ENCODE measurements at regions not wholly inside any gene's neighbourhood (a gene's known extent, or its start where the extent isn't known, plus 50 kb on each side); places are given as distances from the start of the nearest gene placed in this dataset.

DNA sequence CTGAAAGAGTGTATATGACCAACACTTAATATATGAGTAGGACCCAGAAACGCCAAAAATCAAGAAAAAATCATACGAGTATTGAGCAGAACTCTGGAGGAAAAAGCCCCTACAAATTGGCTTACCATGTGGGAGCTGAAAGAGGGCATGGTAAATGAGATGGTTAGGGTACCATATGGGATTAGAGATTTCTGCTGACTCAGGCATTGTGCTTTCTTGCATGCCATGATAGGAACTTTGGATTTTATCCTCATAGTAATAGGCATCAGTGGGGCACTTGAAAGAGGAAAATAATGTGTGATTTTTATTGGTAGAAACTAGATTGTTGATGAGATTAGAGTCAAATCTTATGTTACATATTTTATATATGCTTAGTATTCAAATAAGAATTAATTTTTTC, 271.1 kb downstream of the CBLN2 start:
- Mint-ChIP-seq H3K27me3 (ENCODE audit: insufficient read depth) (no peaks in the 10 kb centered on the region), H3K4me1 (ENCODE audit: low read depth) (no peaks in the 10 kb centered on the region), H3K36me3 (ENCODE audit: low read depth) (0 out of 2 replicates have a peak, but pooled peaks cover 6% of the 10 kb centered on the region), H3K27ac (no peak overlapping the region), H3K4me3 (no peak overlapping the region), H3K9me3 (peaks cover 51% of the 10 kb centered on the region)
- TF ChIP-seq, protein P1, sequence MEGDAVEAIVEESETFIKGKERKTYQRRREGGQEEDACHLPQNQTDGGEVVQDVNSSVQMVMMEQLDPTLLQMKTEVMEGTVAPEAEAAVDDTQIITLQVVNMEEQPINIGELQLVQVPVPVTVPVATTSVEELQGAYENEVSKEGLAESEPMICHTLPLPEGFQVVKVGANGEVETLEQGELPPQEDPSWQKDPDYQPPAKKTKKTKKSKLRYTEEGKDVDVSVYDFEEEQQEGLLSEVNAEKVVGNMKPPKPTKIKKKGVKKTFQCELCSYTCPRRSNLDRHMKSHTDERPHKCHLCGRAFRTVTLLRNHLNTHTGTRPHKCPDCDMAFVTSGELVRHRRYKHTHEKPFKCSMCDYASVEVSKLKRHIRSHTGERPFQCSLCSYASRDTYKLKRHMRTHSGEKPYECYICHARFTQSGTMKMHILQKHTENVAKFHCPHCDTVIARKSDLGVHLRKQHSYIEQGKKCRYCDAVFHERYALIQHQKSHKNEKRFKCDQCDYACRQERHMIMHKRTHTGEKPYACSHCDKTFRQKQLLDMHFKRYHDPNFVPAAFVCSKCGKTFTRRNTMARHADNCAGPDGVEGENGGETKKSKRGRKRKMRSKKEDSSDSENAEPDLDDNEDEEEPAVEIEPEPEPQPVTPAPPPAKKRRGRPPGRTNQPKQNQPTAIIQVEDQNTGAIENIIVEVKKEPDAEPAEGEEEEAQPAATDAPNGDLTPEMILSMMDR (IDR thresholded peaks at IDR 0.05): no peak
- no peak for DNase-seq

DNA sequence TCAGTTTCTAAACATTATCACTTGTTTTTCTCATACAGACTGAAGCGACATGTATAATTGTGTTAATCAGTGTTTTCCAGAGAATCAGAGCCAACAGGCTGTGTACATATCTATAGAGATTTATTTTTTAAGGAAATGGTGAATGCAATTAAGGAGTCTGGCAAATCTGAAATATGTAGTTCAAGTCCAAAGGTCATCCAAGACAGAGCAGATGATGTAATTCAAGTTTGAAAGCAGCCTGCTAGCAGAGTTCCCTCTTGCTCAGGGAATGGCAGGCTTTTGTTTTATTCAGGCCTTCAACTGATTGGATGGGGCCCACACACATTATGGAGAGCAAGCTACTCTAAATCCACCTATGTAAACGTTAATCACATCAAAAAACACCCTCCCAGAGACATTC, 282.6 kb downstream of the CBLN2 start:
- TF ChIP-seq, protein P1 (IDR thresholded peaks at IDR 0.05): no peak
- Mint-ChIP-seq H3K9me3 (peaks cover 36% of the 10 kb centered on the region), H3K4me3 (no peak overlapping the region), H3K27me3 (ENCODE audit: insufficient read depth) (no peaks in the 10 kb centered on the region), H3K4me1 (ENCODE audit: low read depth) (no peaks in the 10 kb centered on the region), H3K36me3 (ENCODE audit: low read depth) (no peaks in the 10 kb centered on the region), H3K27ac (no peak overlapping the region)
- DNase-seq: no peak

DNA sequence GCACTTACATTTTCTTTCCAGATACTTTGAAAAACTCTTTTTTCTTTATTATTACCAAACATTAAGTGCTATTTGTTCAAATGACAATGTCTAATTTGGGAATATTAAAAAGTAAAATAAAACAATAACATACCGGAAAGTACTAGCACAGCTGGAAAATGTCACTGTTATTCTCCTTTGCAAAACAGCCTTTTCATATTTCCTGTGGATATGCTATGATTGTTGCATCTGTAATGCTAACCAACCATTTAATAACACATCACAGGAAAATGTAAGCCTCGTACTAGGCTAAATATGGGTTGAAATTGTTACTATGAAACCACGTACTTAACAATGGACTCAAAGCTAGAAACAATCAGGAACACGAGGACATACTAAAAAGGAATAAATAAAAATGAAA, 298.1 kb downstream of the CBLN2 start:
- H3K27me3 Mint-ChIP-seq (ENCODE audit: insufficient read depth): no peaks in the 10 kb centered on the region; the same call in 1 of the 2 replicates
- H3K36me3 Mint-ChIP-seq (ENCODE audit: low read depth): peaks cover 4% of the 10 kb centered on the region; the same call in 1 of the 2 replicates
- DNase-seq: no peak
- TF ChIP-seq, protein P1 (IDR thresholded peaks at IDR 0.05): no peak
- H3K4me3 Mint-ChIP-seq: no peak overlapping the region
- H3K9me3 Mint-ChIP-seq: peaks cover 34% of the 10 kb centered on the region
- H3K4me1 Mint-ChIP-seq (ENCODE audit: low read depth): no peaks in the 10 kb centered on the region
- no peak overlapping the region for H3K27ac Mint-ChIP-seq

DNA sequence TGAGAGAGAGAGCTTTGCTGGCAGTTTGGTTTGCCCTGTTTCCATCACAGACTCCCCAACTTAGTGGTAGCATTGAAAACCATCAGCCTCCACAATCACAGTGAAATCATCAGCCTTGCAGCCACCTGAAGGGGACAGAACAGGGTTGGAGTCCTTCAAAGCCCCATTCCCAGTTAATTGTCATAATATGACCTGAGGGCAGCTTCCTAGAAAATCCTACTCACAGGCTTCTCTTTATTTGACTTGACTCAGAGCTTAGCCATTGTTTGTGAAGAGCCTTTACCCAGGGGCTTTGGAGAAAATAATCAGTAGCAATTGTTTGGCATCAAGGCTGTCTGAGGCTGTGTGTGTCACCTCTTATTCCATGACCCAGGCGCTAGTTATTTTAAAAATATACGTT, 308.7 kb downstream of the CBLN2 start:
- no peak overlapping the region for H3K4me3 Mint-ChIP-seq

DNA sequence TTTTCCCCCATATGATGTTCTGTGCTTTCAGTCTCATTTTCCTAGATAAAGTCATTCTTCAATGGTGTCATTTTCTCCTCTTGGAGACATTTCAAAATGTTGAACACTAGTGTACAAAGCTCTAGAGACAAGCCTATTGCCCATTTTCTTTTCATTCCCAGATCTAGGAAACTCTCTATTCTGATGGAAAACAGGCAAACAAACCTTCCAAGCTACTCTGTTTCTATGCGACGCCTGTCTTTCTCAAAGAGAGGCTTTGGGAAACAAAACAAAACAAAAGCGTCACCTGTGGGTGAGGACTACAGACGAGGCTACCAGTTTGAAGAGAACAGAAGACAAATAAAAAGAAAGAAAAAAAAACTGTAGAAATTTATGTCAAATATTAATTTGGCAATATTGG, 311.0 kb downstream of the CBLN2 start:
- H3K36me3 Mint-ChIP-seq (ENCODE audit: low read depth): peaks cover 5% of the 10 kb centered on the region; the same call in 1 of the 2 replicates
- H3K27ac Mint-ChIP-seq: no peak overlapping the region
- H3K4me3 Mint-ChIP-seq: no peak overlapping the region
- TF ChIP-seq, protein P1 (IDR thresholded peaks at IDR 0.05): no peak
- DNase-seq: no peak
- 0 out of 2 replicates have a peak, but pooled peaks cover 2% of the 10 kb centered on the region for H3K27me3 Mint-ChIP-seq (ENCODE audit: insufficient read depth)
- H3K9me3 Mint-ChIP-seq: peaks cover 43% of the 10 kb centered on the region
- no peaks in the 10 kb centered on the region for H3K4me1 Mint-ChIP-seq (ENCODE audit: low read depth)

More for the DNA sequence above, 308.7 kb downstream of the CBLN2 start:
- peaks cover 40% of the 10 kb centered on the region for H3K9me3 Mint-ChIP-seq
- H3K36me3 Mint-ChIP-seq (ENCODE audit: low read depth): peaks cover 5% of the 10 kb centered on the region; the same call in 1 of the 2 replicates
- TF ChIP-seq, protein P1 (IDR thresholded peaks at IDR 0.05): no peak
- no peaks in the 10 kb centered on the region for H3K4me1 Mint-ChIP-seq (ENCODE audit: low read depth)
- DNase-seq: no peak
- no peaks in the 10 kb centered on the region for H3K27me3 Mint-ChIP-seq (ENCODE audit: insufficient read depth)
- no peak overlapping the region for H3K27ac Mint-ChIP-seq

DNA sequence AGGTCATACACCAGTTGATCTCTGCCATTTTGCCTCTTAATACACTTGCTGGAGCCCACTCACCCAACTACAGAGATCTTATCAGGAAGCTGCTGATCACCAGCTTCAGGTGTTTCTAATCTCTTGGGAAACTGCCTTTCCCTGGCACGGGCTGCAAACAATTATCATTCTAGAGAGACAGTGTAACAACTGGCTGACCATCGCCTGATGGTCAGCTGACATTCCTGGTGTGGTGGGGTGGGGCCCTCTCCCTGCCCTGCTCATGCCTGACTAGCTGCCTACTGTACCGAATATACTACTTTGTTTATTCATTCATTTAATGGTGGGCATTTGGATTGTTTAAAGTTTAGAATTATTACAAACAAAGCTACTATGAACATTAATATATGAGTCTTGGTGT, 311.5 kb downstream of the CBLN2 start:
- H3K4me1 Mint-ChIP-seq (ENCODE audit: low read depth): no peaks in the 10 kb centered on the region
- DNase-seq: no peak
- 0 out of 2 replicates have a peak, but pooled peaks cover 2% of the 10 kb centered on the region for H3K27me3 Mint-ChIP-seq (ENCODE audit: insufficient read depth)
- no peak overlapping the region for H3K27ac Mint-ChIP-seq
- peaks cover 5% of the 10 kb centered on the region; the same call in 1 of the 2 replicates for H3K36me3 Mint-ChIP-seq (ENCODE audit: low read depth)
- TF ChIP-seq, protein P1 (IDR thresholded peaks at IDR 0.05): no peak
- peaks cover 47% of the 10 kb centered on the region for H3K9me3 Mint-ChIP-seq
- no peak overlapping the region for H3K4me3 Mint-ChIP-seq
